ENCODE measurements at regions not wholly inside any gene's neighbourhood (a gene's known extent, or its start where the extent isn't known, plus 50 kb on each side); places are given as distances from the start of the nearest gene placed in this dataset.

GRCh38 chr6:19590501-19591131, 246.6 kb upstream of the ID4 start:
- TF ChIP-seq CTCF (conservative IDR thresholded peaks at IDR 0.05) (no peak), EZH2 (IDR thresholded peaks at IDR 0.05; ENCODE audit: low read depth) (no peak)

Measured in PC-9 (cell line).